ENCODE measurements at regions not wholly inside any gene's neighbourhood (a gene's known extent, or its start where the extent isn't known, plus 50 kb on each side); places are given as distances from the start of the nearest gene placed in this dataset.

DNA sequence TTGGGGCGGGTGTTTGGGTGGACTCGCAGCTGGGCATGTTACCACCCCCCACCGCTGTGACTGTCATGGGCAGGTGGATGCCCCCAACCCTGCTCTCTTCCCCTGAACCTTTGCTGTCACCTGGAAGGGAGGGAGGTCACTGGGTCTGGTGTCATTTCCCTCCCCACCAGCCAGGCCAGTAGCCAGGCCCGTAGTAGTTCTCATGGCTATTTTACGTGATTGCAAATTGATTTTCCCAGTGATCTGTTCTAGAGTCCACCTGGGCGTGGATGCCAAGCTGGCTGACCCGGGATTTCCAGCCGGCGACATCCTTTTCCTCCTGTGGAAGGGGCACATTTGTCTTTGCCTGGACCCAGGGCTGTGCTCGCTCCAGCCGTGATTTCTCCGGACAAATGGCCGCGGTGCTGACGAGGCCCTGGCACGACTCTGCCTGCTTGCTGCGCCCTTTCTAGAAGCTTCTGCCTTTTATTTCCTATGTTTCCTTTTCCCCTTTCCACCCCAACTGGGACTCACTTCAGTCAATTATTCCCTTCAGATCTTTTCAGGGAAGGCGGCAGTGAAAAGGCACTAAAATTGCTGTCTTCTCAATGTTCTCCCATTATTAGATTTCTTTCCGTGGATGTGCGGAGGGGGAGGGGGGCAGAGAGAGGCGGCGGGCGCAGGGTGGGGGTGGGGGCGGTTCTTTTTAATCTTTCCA lies 226.9 kb upstream of the CIBAR2 start:
- peak overlapping the region; percentile 14 for H2AFZ ChIP-seq (replicated peaks; ENCODE audit: low read length, poor library complexity)
- no peak overlapping the region for H2BK5ac ChIP-seq (ENCODE audit: low read depth, low read length, poor library complexity, severe bottlenecking)
- H3K18ac ChIP-seq (ENCODE audit: low read depth, low read length), result no peak overlapping the region
- H3K9ac ChIP-seq (ENCODE audit: low read depth, low read length), result no peak overlapping the region
- ATAC-seq (ENCODE audit: low read depth) (no peak), DNase-seq (no peak)
- H2BK120ac ChIP-seq (ENCODE audit: low read depth, low read length), result no peak overlapping the region
- H3K4ac ChIP-seq (ENCODE audit: low read depth, low read length), result no peak overlapping the region
- peaks cover 3% of the 10 kb centered on the region; the same call in 1 of the 2 replicates for H3K9me1 ChIP-seq (ENCODE audit: insufficient read depth, low read length)
- peaks cover 1% of the 10 kb centered on the region for H3K36me3 ChIP-seq (ENCODE audit: control insufficient read depth, insufficient read depth, low read length)
- no peak overlapping the region for H2BK15ac ChIP-seq (ENCODE audit: low read depth, low read length)
- no peak overlapping the region for H4K8ac ChIP-seq (ENCODE audit: low read depth in 2 of 2, low read length in 2 of 2)
- no peak overlapping the region for H2AK9ac ChIP-seq (replicated peaks; ENCODE audit: low read depth, low read length, poor library complexity)
- no peaks in the 10 kb centered on the region for H3K9me3 ChIP-seq (ENCODE audit: control insufficient read depth, insufficient read depth, low read length)
- intact Hi-C loops (cut with micrococcal nuclease), result no loop called here
- TF ChIP-seq RCOR1 (IDR thresholded peaks at IDR 0.05; ENCODE audit: insufficient replicate concordance, low read length), result no peak
- TF ChIP-seq POLR2A (IDR thresholded peaks at IDR 0.05; ENCODE audit: low read depth, low read length), result no peak
- no peak for TF ChIP-seq BHLHE40 (IDR thresholded peaks at IDR 0.05; ENCODE audit: low read depth, low read length)
- TF ChIP-seq SMC3 (IDR thresholded peaks at IDR 0.05; ENCODE audit: low read depth, low read length), result no peak
- TF ChIP-seq MXI1 (IDR thresholded peaks at IDR 0.05; ENCODE audit: borderline replicate concordance, low read depth, low read length), result no peak
- TF ChIP-seq CEBPB (IDR thresholded peaks at IDR 0.05; ENCODE audit: low read depth, low read length), result no peak
- no peak for TF ChIP-seq RFX5 (IDR thresholded peaks at IDR 0.05; ENCODE audit: low read depth, low read length)
- no peak for TF ChIP-seq NFE2L2 (IDR thresholded peaks at IDR 0.05; ENCODE audit: low read depth, low read length)
- TF ChIP-seq RAD21 (IDR thresholded peaks at IDR 0.05; ENCODE audit: low read length), result no peak
- TF ChIP-seq FOS (IDR thresholded peaks at IDR 0.05; ENCODE audit: low read depth, low read length), result no peak
- TF ChIP-seq, protein P1, sequence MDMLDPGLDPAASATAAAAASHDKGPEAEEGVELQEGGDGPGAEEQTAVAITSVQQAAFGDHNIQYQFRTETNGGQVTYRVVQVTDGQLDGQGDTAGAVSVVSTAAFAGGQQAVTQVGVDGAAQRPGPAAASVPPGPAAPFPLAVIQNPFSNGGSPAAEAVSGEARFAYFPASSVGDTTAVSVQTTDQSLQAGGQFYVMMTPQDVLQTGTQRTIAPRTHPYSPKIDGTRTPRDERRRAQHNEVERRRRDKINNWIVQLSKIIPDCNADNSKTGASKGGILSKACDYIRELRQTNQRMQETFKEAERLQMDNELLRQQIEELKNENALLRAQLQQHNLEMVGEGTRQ (IDR thresholded peaks at IDR 0.05; ENCODE audit: low read depth, low read length), result no peak
- TF ChIP-seq MAZ (IDR thresholded peaks at IDR 0.05; ENCODE audit: borderline replicate concordance, low read depth, low read length), result no peak
- TF ChIP-seq, protein P2, sequence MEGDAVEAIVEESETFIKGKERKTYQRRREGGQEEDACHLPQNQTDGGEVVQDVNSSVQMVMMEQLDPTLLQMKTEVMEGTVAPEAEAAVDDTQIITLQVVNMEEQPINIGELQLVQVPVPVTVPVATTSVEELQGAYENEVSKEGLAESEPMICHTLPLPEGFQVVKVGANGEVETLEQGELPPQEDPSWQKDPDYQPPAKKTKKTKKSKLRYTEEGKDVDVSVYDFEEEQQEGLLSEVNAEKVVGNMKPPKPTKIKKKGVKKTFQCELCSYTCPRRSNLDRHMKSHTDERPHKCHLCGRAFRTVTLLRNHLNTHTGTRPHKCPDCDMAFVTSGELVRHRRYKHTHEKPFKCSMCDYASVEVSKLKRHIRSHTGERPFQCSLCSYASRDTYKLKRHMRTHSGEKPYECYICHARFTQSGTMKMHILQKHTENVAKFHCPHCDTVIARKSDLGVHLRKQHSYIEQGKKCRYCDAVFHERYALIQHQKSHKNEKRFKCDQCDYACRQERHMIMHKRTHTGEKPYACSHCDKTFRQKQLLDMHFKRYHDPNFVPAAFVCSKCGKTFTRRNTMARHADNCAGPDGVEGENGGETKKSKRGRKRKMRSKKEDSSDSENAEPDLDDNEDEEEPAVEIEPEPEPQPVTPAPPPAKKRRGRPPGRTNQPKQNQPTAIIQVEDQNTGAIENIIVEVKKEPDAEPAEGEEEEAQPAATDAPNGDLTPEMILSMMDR (conservative IDR thresholded peaks at IDR 0.05; ENCODE audit: low read depth, low read length), result no peak
- TF ChIP-seq, protein P3, sequence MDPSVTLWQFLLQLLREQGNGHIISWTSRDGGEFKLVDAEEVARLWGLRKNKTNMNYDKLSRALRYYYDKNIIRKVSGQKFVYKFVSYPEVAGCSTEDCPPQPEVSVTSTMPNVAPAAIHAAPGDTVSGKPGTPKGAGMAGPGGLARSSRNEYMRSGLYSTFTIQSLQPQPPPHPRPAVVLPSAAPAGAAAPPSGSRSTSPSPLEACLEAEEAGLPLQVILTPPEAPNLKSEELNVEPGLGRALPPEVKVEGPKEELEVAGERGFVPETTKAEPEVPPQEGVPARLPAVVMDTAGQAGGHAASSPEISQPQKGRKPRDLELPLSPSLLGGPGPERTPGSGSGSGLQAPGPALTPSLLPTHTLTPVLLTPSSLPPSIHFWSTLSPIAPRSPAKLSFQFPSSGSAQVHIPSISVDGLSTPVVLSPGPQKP (IDR thresholded peaks at IDR 0.05; ENCODE audit: borderline replicate concordance, low read depth, low read length), result no peak
- TF ChIP-seq MAFK (IDR thresholded peaks at IDR 0.05; ENCODE audit: low read depth, low read length), result no peak
- TF ChIP-seq CHD1 (IDR thresholded peaks at IDR 0.05; ENCODE audit: low read depth, low read length), result no peak
- H3K23ac ChIP-seq (ENCODE audit: low read depth, low read length), result no peak overlapping the region
- no peak overlapping the region for H4K91ac ChIP-seq (ENCODE audit: insufficient read depth, low read depth, low read length)
- no peak overlapping the region for H3K4me3 ChIP-seq (ENCODE audit: insufficient read depth, low read depth, low read length)
- no peak overlapping the region for H4K5ac ChIP-seq (ENCODE audit: low read depth, low read length)
- peaks cover 9 to 51% of the 10 kb centered on the region in 2 experiments; a peak in 3 of 4 replicates for H3K79me1 ChIP-seq (ENCODE audit: low read depth in 1 of 2, low read length in 2 of 2)
- no peaks in the 10 kb centered on the region for H3K27me3 ChIP-seq (ENCODE audit: control insufficient read depth, insufficient read depth, low read length)
- peaks cover 2% of the 10 kb centered on the region; the same call in 1 of the 2 replicates for H3K4me1 ChIP-seq (ENCODE audit: control insufficient read depth, insufficient read depth, low read length)
- BruUV-seq (replicated peaks), result no TSS peak
- dilution Hi-C loops (cut with HindIII; ENCODE audit: low sequenced_read_pairs, unreplicated experiment), result no loop called here
- H2AK5ac ChIP-seq (ENCODE audit: low read depth, low read length), result no peak overlapping the region
- in situ Hi-C loops (cut with MboI; ENCODE audit: low sequenced_read_pairs), result no loop called here
- WGBS, 2 experiments (ENCODE audit: extremely low coverage in 2 of 2, insufficient read length in 1 of 2), result 91% methylated on average over 13 of the region's 24 CpGs; no CpG with 5 or more reads in 1 of the 2 experiments
- no peak overlapping the region for H3K27ac ChIP-seq (ENCODE audit: insufficient read depth, low read length)
- H4K20me1 ChIP-seq (ENCODE audit: insufficient read depth, low read length), result peaks cover 84% of the 10 kb centered on the region
- no peak overlapping the region for H3K56ac ChIP-seq (ENCODE audit: extremely low read depth, insufficient read depth, low read length)
- no peak overlapping the region for H3K14ac ChIP-seq (replicated peaks; ENCODE audit: low read depth, low read length)
- H2BK20ac ChIP-seq (ENCODE audit: low read depth, low read length), result no peak overlapping the region
- POLR2A ChIA-PET (ENCODE audit: unreplicated experiment), result interaction anchor here (0.5 kb wide), 1 partner anchor 280 kb away, joined by 5 read pairs; no protein-coding TSS in a partner anchor
- H3K4me2 ChIP-seq (ENCODE audit: low read depth, low read length), result no peak overlapping the region
- CTCF ChIA-PET, result no interaction called here

Data from IMR-90 (cell line).